PC-9 (cell line): ENCODE measurements at regions not wholly inside any gene's neighbourhood (a gene's known extent, or its start where the extent isn't known, plus 50 kb on each side); places are given as distances from the start of the nearest gene placed in this dataset.

Experiments used
- EZH2 ChIP-seq: fragments of 200-600 bp; sonication (generic); IDR thresholded peaks from 2 replicates; pipeline ENCODE4 v1.8.0; 2017; ENCODE audit warnings: antibody characterized with exemption, low read depth
- TF ChIP-seq, protein P1 (sequence below): fragments of 200-600 bp; sonication (generic); conservative IDR thresholded peaks from 2 replicates; pipeline ENCODE4 v1.6.1; 2017; ENCODE audit warnings: mixed run types, antibody characterized with exemption, mild to moderate bottlenecking, moderate library complexity

- TF ChIP-seq, protein P1, sequence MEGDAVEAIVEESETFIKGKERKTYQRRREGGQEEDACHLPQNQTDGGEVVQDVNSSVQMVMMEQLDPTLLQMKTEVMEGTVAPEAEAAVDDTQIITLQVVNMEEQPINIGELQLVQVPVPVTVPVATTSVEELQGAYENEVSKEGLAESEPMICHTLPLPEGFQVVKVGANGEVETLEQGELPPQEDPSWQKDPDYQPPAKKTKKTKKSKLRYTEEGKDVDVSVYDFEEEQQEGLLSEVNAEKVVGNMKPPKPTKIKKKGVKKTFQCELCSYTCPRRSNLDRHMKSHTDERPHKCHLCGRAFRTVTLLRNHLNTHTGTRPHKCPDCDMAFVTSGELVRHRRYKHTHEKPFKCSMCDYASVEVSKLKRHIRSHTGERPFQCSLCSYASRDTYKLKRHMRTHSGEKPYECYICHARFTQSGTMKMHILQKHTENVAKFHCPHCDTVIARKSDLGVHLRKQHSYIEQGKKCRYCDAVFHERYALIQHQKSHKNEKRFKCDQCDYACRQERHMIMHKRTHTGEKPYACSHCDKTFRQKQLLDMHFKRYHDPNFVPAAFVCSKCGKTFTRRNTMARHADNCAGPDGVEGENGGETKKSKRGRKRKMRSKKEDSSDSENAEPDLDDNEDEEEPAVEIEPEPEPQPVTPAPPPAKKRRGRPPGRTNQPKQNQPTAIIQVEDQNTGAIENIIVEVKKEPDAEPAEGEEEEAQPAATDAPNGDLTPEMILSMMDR, result no peak
- no peak for TF ChIP-seq EZH2
Measured at GRCh38 chr19:31167690-31168089, 181.5 kb downstream of the TSHZ3 start.
